Endothelial cell of umbilical vein (primary cell): ENCODE measurements at regions not wholly inside any gene's neighbourhood (a gene's known extent, or its start where the extent isn't known, plus 50 kb on each side); places are given as distances from the start of the nearest gene placed in this dataset.

Experiments used
- BruUV-seq: library from RNA; stranded (reverse); fragments of 400-500 nt; replicated peaks from 2 replicates; lab custom pipeline; 2021; lab: Mats Ljungman, UMichigan
- CTCF ChIA-PET: fragments of 300-600, 350-600 bp; sonication (Branson Sonifier 250); formaldehyde crosslinking; loops from one replicate; lab custom pipeline; 2021; ENCODE audit warnings: antibody characterized with exemption, inconsistent platforms; lab: Charles Lee
- POLR2A ChIA-PET: fragments of 300-600, 350-600 bp; sonication (Branson Sonifier 250); formaldehyde crosslinking; loops from one replicate; lab custom pipeline; 2021; ENCODE audit warnings: antibody characterized with exemption, inconsistent platforms; lab: Charles Lee
- DNase-seq: peaks from one replicate; pipeline ENCODE4 v3.0.0-alpha.2; 2011; ENCODE audit warnings: low read depth, low spot score
- FAIRE-seq: peaks from 2 replicates; lab custom pipeline; 2011; peaks lifted over from hg19 to GRCh38; lab: Jason Lieb, UNC
- H2AFZ ChIP-seq: 2 replicates; pipeline ENCODE4 v1.6.0; 2012; ENCODE audit warnings: low read depth, low read length, control low read depth, inconsistent platforms
- H3K27ac ChIP-seq: 2 replicates; pipeline ENCODE4 v1.5.1; 2011; ENCODE audit warnings: low read depth, mild to moderate bottlenecking, control low read depth, low read length, moderate library complexity; ENCODE audit not compliant: insufficient read depth
- H3K27me3 ChIP-seq, 2 experiments: 2 replicates each; pipeline versions ENCODE4 v1.6.0 to v1.6.1; 2011; ENCODE audit warnings: low read length in 2 of 2, mixed read lengths in 1 of 2; ENCODE audit not compliant: control insufficient read depth in 2 of 2, insufficient read depth in 2 of 2
- H3K36me3 ChIP-seq, 2 experiments: 2 replicates in 1 of 2; 3 replicates in 1 of 2; pipeline ENCODE4 v1.5.1; 2011; ENCODE audit warnings: low read length in 2 of 2, mild to moderate bottlenecking in 1 of 2, moderate library complexity in 1 of 2; ENCODE audit not compliant: control insufficient read depth in 2 of 2, insufficient read depth in 2 of 2; ENCODE audit errors: extremely low read depth in 1 of 2
- H3K4me1 ChIP-seq: 3 replicates; pipeline ENCODE4 v1.5.1; 2011; ENCODE audit warnings: mild to moderate bottlenecking, low read length; ENCODE audit not compliant: control insufficient read depth, insufficient read depth; ENCODE audit errors: extremely low read depth
- H3K4me2 ChIP-seq: 2 replicates; pipeline ENCODE4 v1.6.1; 2011; ENCODE audit warnings: low read length, control low read depth, mixed read lengths; ENCODE audit not compliant: insufficient read depth
- H3K4me3 ChIP-seq, 3 experiments: fragments of 200-600 bp in 1 of 3; sonication (generic), shearing (Covaris generic) in 1 of 3; replicated peaks in 1 of 3; 2 replicates each; pipeline ENCODE4 v1.5.1; 2011 to 2016; ENCODE audit warnings: control low read depth in 3 of 3, low read length in 3 of 3, mild to moderate bottlenecking in 2 of 3, inconsistent platforms in 1 of 3, low read depth in 1 of 3, moderate library complexity in 1 of 3; ENCODE audit not compliant: insufficient read depth in 1 of 3
- H3K79me2 ChIP-seq: 2 replicates; pipeline ENCODE4 v1.6.0; 2012; ENCODE audit warnings: low read length, inconsistent platforms; ENCODE audit not compliant: control insufficient read depth, insufficient read depth
- H3K9ac ChIP-seq: replicated peaks from 2 replicates; pipeline ENCODE3; 2011; ENCODE audit warnings: low read length, control low read depth; ENCODE audit not compliant: insufficient read depth; ENCODE audit errors: extremely low read depth
- H3K9me1 ChIP-seq: replicated peaks from 3 replicates; pipeline ENCODE4 v1.6.0; 2011; ENCODE audit warnings: mild to moderate bottlenecking, low read length; ENCODE audit not compliant: control insufficient read depth, insufficient read depth; ENCODE audit errors: extremely low read depth
- H3K9me3 ChIP-seq: replicated peaks from 2 replicates; pipeline ENCODE4 v1.5.1; 2012; ENCODE audit warnings: low read length, inconsistent platforms; ENCODE audit not compliant: control insufficient read depth, insufficient read depth
- H4K20me1 ChIP-seq: replicated peaks from 2 replicates; pipeline ENCODE3; 2011; ENCODE audit warnings: mild to moderate bottlenecking, low read length; ENCODE audit not compliant: control insufficient read depth, insufficient read depth; ENCODE audit errors: extremely low read depth
- CTCF ChIP-seq, 2 donors: IDR thresholded peaks; 1 replicate in 1 of 2; 2 replicates in 1 of 2; pipeline ENCODE4 v1.5.1; 2011; ENCODE audit warnings: low read length in 2 of 2, mild to moderate bottlenecking in 2 of 2, moderate library complexity in 2 of 2, control low read depth in 1 of 2, inconsistent platforms in 1 of 2, low read depth in 1 of 2; ENCODE audit not compliant: insufficient read depth in 1 of 2; ENCODE audit errors: extremely low read depth in 1 of 2
- EZH2 ChIP-seq: IDR thresholded peaks from 2 replicates; pipeline ENCODE4 v1.6.1; 2012; ENCODE audit warnings: borderline replicate concordance, low read depth, mild to moderate bottlenecking, moderate library complexity, low read length, inconsistent platforms; ENCODE audit not compliant: severe bottlenecking
- FOS ChIP-seq: IDR thresholded peaks from 2 replicates; pipeline ENCODE4 v1.6.1; 2011; ENCODE audit warnings: mild to moderate bottlenecking, low read length, moderate library complexity, borderline replicate concordance; ENCODE audit not compliant: insufficient read depth
- GATA2 ChIP-seq: IDR thresholded peaks from 2 replicates; pipeline ENCODE4 v1.7.0; 2011; ENCODE audit warnings: low read depth, mild to moderate bottlenecking, moderate library complexity, mixed read lengths, low read length; ENCODE audit not compliant: insufficient read length, insufficient read depth
- JUN ChIP-seq: IDR thresholded peaks from 2 replicates; pipeline ENCODE4 v1.6.1; 2011; ENCODE audit warnings: borderline replicate concordance, low read depth; ENCODE audit not compliant: insufficient read length, insufficient read depth
- MAX ChIP-seq: IDR thresholded peaks from 2 replicates; pipeline ENCODE4 v1.6.1; 2011; ENCODE audit not compliant: insufficient read depth, insufficient read length
- MYC ChIP-seq: IDR thresholded peaks from one replicate; pipeline ENCODE4 v1.6.1; 2011; ENCODE audit warnings: mild to moderate bottlenecking, low read depth, low read length
- POLR2A ChIP-seq: IDR thresholded peaks from 2 replicates; pipeline ENCODE4 v1.6.1; 2012; ENCODE audit warnings: low read depth, mild to moderate bottlenecking, control low read depth, low read length
- POLR2AphosphoS5 ChIP-seq: IDR thresholded peaks from 2 replicates; pipeline ENCODE4 v1.6.1; 2012; ENCODE audit warnings: low read depth, mild to moderate bottlenecking, control low read depth, low read length, moderate library complexity; ENCODE audit not compliant: insufficient read depth
- dilution Hi-C: fragments of 300-500 bp; cut with MboI; formaldehyde crosslinking; loops from one replicate; pipeline ENCODE4 v1.15.0; 2019; ENCODE audit warnings: low sequenced_read_pairs; ENCODE audit not compliant: extremely low pct_ligation_motif_present
- intact Hi-C: fragments of 100-400 bp; cut with micrococcal nuclease; formaldehyde crosslinking; loops from one replicate; pipeline ENCODE4 v1.10.0; 2022

GRCh38 chr13:67298297-67298696, 68.2 kb upstream of the PCDH9 start:
- no peaks in the 10 kb centered on the region for H3K36me3 ChIP-seq
- no peak overlapping the region for H2AFZ ChIP-seq
- H3K9ac ChIP-seq, result no peak overlapping the region
- H3K4me2 ChIP-seq, result no peak overlapping the region
- no peaks in the 10 kb centered on the region for H3K9me1 ChIP-seq
- POLR2A ChIA-PET, result no interaction called here
- H3K4me1 ChIP-seq, result no peaks in the 10 kb centered on the region
- BruUV-seq, result no TSS peak
- TF ChIP-seq FOS (no peak), POLR2A (no peak), EZH2 (no peak), POLR2AphosphoS5 (no peak), MAX (no peak), CTCF (IDR thresholded peaks at IDR 0.05; ENCODE audit: extremely low read depth in 1 of 2, insufficient read depth in 1 of 2, low read depth in 1 of 2, low read length in 2 of 2) (no peak), MYC (no peak), GATA2 (no peak), JUN (no peak)
- DNase-seq (no peak), FAIRE-seq (no peak)
- H3K27ac ChIP-seq, result no peak overlapping the region
- no peaks in the 10 kb centered on the region for H3K79me2 ChIP-seq
- H4K20me1 ChIP-seq, result no peaks in the 10 kb centered on the region
- intact Hi-C loops (no loop called here), dilution Hi-C loops (no loop called here)
- H3K9me3 ChIP-seq, result no peaks in the 10 kb centered on the region
- no peaks in the 10 kb centered on the region for H3K27me3 ChIP-seq
- CTCF ChIA-PET, result no interaction called here
- no peak overlapping the region for H3K4me3 ChIP-seq
